Uterus (tissue), 2 donors: ENCODE measurements at regions not wholly inside any gene's neighbourhood (a gene's known extent, or its start where the extent isn't known, plus 50 kb on each side); places are given as distances from the start of the nearest gene placed in this dataset.

Experiments
- POLR2A ChIP-seq, 2 donors: fragments of 450-650 bp; IDR thresholded peaks; one replicate each; pipeline ENCODE4 v1.6.1; 2016; ENCODE audit warnings: antibody characterized with exemption in 2 of 2, mild to moderate bottlenecking in 1 of 2, moderate library complexity in 1 of 2
- TF ChIP-seq, protein P1 (sequence below), 4 experiments: fragments of 200-600 bp in 2 of 4; fragments of 450-650 bp in 2 of 4; sonication (generic) in 2 of 4; IDR thresholded peaks; one replicate each; pipeline ENCODE4 v1.5.1; 2016 to 2019; ENCODE audit warnings: antibody characterized with exemption in 4 of 4, mild to moderate bottlenecking in 2 of 4, moderate library complexity in 1 of 4

DNA sequence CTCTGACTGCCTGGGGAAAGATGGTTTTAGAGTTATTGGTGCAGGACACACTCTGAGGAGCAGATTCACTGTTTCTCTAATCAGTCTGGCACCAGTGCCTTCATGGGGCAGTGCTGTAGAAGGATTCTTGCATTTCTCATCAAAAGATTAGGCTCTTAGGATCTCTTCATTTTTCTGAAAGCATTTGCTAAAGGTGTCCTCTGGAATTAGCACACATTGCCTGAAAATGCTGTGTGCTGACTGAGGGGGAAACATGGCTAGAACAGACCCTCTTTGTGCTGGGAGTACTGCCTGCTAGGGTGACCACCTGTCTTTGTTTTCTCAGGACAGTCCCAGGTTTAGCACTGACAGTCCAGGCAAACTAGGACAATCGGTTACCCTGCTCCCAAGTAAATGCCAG is 301.0 kb downstream of the PTEN start:
- TF ChIP-seq, protein P1, sequence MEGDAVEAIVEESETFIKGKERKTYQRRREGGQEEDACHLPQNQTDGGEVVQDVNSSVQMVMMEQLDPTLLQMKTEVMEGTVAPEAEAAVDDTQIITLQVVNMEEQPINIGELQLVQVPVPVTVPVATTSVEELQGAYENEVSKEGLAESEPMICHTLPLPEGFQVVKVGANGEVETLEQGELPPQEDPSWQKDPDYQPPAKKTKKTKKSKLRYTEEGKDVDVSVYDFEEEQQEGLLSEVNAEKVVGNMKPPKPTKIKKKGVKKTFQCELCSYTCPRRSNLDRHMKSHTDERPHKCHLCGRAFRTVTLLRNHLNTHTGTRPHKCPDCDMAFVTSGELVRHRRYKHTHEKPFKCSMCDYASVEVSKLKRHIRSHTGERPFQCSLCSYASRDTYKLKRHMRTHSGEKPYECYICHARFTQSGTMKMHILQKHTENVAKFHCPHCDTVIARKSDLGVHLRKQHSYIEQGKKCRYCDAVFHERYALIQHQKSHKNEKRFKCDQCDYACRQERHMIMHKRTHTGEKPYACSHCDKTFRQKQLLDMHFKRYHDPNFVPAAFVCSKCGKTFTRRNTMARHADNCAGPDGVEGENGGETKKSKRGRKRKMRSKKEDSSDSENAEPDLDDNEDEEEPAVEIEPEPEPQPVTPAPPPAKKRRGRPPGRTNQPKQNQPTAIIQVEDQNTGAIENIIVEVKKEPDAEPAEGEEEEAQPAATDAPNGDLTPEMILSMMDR (IDR thresholded peaks at IDR 0.05), result no peak
- no peak for TF ChIP-seq POLR2A (IDR thresholded peaks at IDR 0.05)
